ENCODE measurements at regions not wholly inside any gene's neighbourhood (a gene's known extent, or its start where the extent isn't known, plus 50 kb on each side); places are given as distances from the start of the nearest gene placed in this dataset.

- TF ChIP-seq CTCF (IDR thresholded peaks at IDR 0.05; ENCODE audit: extremely low read depth in 1 of 2, insufficient read depth in 1 of 2, low read depth in 1 of 2, low read length in 2 of 2) = no peak
- TF ChIP-seq POLR2AphosphoS5 (IDR thresholded peaks at IDR 0.05; ENCODE audit: insufficient read depth, low read depth, low read length) = no peak
- TF ChIP-seq EZH2 (IDR thresholded peaks at IDR 0.05; ENCODE audit: borderline replicate concordance, low read depth, low read length, severe bottlenecking) = no peak
- TF ChIP-seq MAX (IDR thresholded peaks at IDR 0.05; ENCODE audit: insufficient read depth, insufficient read length) = no peak
- TF ChIP-seq JUN (IDR thresholded peaks at IDR 0.05; ENCODE audit: borderline replicate concordance, insufficient read depth, insufficient read length, low read depth) = no peak
- TF ChIP-seq MYC (IDR thresholded peaks at IDR 0.05; ENCODE audit: low read depth, low read length) = no peak
Observed at GRCh38 chr13:22828081-22828480, 352.7 kb upstream of the SGCG start.

Measured in endothelial cell of umbilical vein (primary cell).